ENCODE measurements at regions not wholly inside any gene's neighbourhood (a gene's known extent, or its start where the extent isn't known, plus 50 kb on each side); places are given as distances from the start of the nearest gene placed in this dataset.

GRCh38 chr16:48014349-48015135 lies 141.3 kb downstream of the ABCC12 start:
- Histone ChIP-seq H2BK15ac (ENCODE audit: low read length) (no peak overlapping the region), H3K27ac (ENCODE audit: low read depth, low read length) (no peak overlapping the region), H3K9me3 (ENCODE audit: insufficient read depth in 2 of 2, low read depth in 1 of 2, low read length in 1 of 2) (no peaks in the 10 kb centered on the region), H3K14ac (ENCODE audit: insufficient read length) (no peak overlapping the region), H3K18ac (ENCODE audit: extremely low read depth, low read length) (no peak overlapping the region), H2BK120ac (replicated peaks; ENCODE audit: low read depth, low read length) (no peak overlapping the region), H4K8ac (ENCODE audit: extremely low read depth, insufficient read depth, low read length) (no peak overlapping the region), H3K56ac (replicated peaks; ENCODE audit: insufficient read length, low read depth, low read length) (no peak overlapping the region), H3K27me3 (replicated peaks in 1 of 4; ENCODE audit: control insufficient read depth in 3 of 4, extremely low read depth in 1 of 4, insufficient read depth in 3 of 4, low read length in 3 of 4) (no peaks in the 10 kb centered on the region), H4K5ac (ENCODE audit: insufficient read length, low read depth, low read length) (no peak overlapping the region), H3K4me2 (ENCODE audit: insufficient read depth in 1 of 2, low read depth in 2 of 2, low read length in 2 of 2) (no peak overlapping the region), H4K20me1 (replicated peaks in 1 of 2; ENCODE audit: control insufficient read depth in 1 of 2, insufficient read depth in 2 of 2, low read length in 2 of 2) (no peaks in the 10 kb centered on the region), H3K9ac (replicated peaks in 1 of 4; ENCODE audit: extremely low read depth in 1 of 4, low read depth in 3 of 4, low read length in 3 of 4) (no peak overlapping the region), H3K79me1 (ENCODE audit: low read depth, low read length) (no peaks in the 10 kb centered on the region), H3K23ac (ENCODE audit: insufficient read length) (no peak overlapping the region), H3K36me3 (ENCODE audit: control insufficient read depth in 2 of 4, insufficient read depth in 4 of 4, low read length in 3 of 4) (no peaks in the 10 kb centered on the region), H3K79me2 (ENCODE audit: control insufficient read depth in 1 of 2, insufficient read depth in 2 of 2, low read length in 2 of 2) (no peaks in the 10 kb centered on the region), H2BK20ac (ENCODE audit: low read length) (no peak overlapping the region), H4K91ac (replicated peaks; ENCODE audit: insufficient read length, low read length) (no peak overlapping the region), H3K23me2 (ENCODE audit: low read depth, low read length) (no peaks in the 10 kb centered on the region), H2BK5ac (ENCODE audit: low read depth, low read length) (no peak overlapping the region), H3K4ac (replicated peaks; ENCODE audit: insufficient read length, low read depth, low read length) (no peak overlapping the region), H3K4me3 (ENCODE audit: extremely low read depth in 1 of 4, insufficient read depth in 2 of 4, low read depth in 3 of 4, low read length in 4 of 4) (no peak overlapping the region), H3K4me1 (replicated peaks in 1 of 4; ENCODE audit: control insufficient read depth in 3 of 4, insufficient read depth in 4 of 4, low read length in 3 of 4) (no peaks in the 10 kb centered on the region), H2AFZ (ENCODE audit: low read length) (no peak overlapping the region), H2AK5ac (ENCODE audit: low read depth, low read length) (no peak overlapping the region), H2BK12ac (ENCODE audit: low read depth, low read length) (no peak overlapping the region)
- DNase-seq (ENCODE audit: low read depth in 1 of 2, low spot score in 2 of 2) (no peak), FAIRE-seq (no peak)
- TF ChIP-seq SIN3A (conservative IDR thresholded peaks at IDR 0.05 in 1 of 2, IDR thresholded peaks at IDR 0.05 in 1 of 2; ENCODE audit: low read depth in 1 of 2, low read length in 2 of 2), result peak; percentile 71 to 77; a peak in 1 of 4 replicates
- no peak for TF ChIP-seq CTBP2 (IDR thresholded peaks at IDR 0.05; ENCODE audit: borderline replicate concordance, insufficient read depth, insufficient read length, low read length)
- CTCF ChIA-PET (ENCODE audit: partially characterized antibody), result interaction anchor here (1.2 kb wide), 1 partner anchor 16 kb away, joined by 3 read pairs; no protein-coding TSS in a partner anchor
- POLR2A ChIA-PET (ENCODE audit: partially characterized antibody), result no interaction called here
- 90% methylated on average over 10 of the region's 10 CpGs; no CpG with 5 or more reads in 1 of the 2 experiments for WGBS, 2 experiments (ENCODE audit: extremely low coverage in 1 of 2, insufficient coverage in 1 of 2, insufficient read length in 1 of 2, insufficient replicate concordance in 2 of 2, low coverage in 1 of 2, low lambda C conversion rate in 2 of 2, missing lambda C conversion rate in 1 of 2)
